Gastrocnemius medialis (tissue), 4 donors: ENCODE measurements at regions not wholly inside any gene's neighbourhood (a gene's known extent, or its start where the extent isn't known, plus 50 kb on each side); places are given as distances from the start of the nearest gene placed in this dataset.

Experiments used
- POLR2A ChIP-seq, 2 donors: fragments of 450-650 bp; IDR thresholded peaks; one replicate each; pipeline ENCODE4 v1.6.1; 2017; ENCODE audit warnings: antibody characterized with exemption in 2 of 2, mild to moderate bottlenecking in 2 of 2, moderate library complexity in 2 of 2
- TF ChIP-seq, protein P1 (sequence below), 5 experiments: fragments of 450-650 bp in 3 of 5; fragments of 200-600 bp in 2 of 5; sonication (generic) in 2 of 5; IDR thresholded peaks in 4 of 5; conservative IDR thresholded peaks in 1 of 5; 1 replicate in 4 of 5; 2 replicates in 1 of 5; pipeline ENCODE4 v1.5.1; 2016 to 2019; ENCODE audit warnings: antibody characterized with exemption in 5 of 5, mild to moderate bottlenecking in 3 of 5, moderate library complexity in 3 of 5

DNA sequence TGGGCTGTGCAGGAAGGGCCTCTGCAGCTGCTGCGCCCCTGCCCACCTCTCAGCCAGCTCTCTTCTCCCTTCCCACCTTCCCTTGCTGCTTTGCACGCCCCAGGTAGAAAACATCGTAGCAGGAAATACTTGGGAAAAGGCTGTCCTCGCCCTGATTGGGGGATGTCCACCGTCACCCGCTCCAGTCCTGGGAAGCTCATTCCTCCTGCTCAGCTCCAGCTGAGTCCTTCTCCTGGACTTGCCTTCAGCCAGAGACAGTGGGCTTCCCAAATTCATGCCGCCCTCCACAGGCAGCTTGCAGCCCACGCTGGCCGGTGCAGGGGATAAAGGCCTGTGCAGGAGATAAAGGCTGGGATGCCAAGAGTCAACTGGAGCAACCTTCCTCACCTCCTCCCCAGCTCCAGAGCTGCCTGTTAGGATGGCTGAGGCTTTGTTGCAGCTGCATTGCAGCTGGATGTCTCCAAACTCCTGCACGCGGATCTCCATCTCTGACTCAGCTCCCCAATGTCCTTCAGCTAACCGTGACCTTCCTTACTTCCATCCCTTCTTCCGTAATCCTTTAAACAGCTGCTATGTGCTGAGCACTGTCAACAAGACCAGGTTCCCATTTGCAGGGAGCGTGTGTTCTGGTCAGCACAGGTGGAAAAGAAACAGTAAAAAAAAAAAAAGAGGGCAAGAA is 402.0 kb upstream of the TNRC6C start:
- TF ChIP-seq, protein P1, sequence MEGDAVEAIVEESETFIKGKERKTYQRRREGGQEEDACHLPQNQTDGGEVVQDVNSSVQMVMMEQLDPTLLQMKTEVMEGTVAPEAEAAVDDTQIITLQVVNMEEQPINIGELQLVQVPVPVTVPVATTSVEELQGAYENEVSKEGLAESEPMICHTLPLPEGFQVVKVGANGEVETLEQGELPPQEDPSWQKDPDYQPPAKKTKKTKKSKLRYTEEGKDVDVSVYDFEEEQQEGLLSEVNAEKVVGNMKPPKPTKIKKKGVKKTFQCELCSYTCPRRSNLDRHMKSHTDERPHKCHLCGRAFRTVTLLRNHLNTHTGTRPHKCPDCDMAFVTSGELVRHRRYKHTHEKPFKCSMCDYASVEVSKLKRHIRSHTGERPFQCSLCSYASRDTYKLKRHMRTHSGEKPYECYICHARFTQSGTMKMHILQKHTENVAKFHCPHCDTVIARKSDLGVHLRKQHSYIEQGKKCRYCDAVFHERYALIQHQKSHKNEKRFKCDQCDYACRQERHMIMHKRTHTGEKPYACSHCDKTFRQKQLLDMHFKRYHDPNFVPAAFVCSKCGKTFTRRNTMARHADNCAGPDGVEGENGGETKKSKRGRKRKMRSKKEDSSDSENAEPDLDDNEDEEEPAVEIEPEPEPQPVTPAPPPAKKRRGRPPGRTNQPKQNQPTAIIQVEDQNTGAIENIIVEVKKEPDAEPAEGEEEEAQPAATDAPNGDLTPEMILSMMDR (IDR thresholded peaks at IDR 0.05 in 4 of 5, conservative IDR thresholded peaks at IDR 0.05 in 1 of 5) = no peak
- TF ChIP-seq POLR2A (IDR thresholded peaks at IDR 0.05) = no peak
